ENCODE measurements at regions not wholly inside any gene's neighbourhood (a gene's known extent, or its start where the extent isn't known, plus 50 kb on each side); places are given as distances from the start of the nearest gene placed in this dataset.

DNA sequence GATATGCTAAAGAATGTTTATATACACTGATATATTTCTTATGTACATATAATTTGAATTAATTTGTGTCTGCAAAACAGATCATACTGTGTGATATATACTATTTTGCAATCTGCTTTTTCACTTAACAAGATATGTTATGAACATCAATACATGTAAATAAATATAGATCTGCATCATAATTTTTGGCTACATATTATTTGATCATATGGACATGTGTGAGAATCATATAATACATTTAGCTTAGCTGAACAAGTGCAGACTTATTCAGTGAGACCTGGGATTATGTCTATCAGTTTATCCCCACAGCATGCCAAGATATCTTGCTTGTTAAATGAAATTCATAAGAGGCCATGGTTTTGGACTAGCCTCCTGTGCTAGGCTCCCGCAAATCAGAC lies 474.3 kb downstream of the ARHGEF28 start (continued):
- TF ChIP-seq, protein P1, sequence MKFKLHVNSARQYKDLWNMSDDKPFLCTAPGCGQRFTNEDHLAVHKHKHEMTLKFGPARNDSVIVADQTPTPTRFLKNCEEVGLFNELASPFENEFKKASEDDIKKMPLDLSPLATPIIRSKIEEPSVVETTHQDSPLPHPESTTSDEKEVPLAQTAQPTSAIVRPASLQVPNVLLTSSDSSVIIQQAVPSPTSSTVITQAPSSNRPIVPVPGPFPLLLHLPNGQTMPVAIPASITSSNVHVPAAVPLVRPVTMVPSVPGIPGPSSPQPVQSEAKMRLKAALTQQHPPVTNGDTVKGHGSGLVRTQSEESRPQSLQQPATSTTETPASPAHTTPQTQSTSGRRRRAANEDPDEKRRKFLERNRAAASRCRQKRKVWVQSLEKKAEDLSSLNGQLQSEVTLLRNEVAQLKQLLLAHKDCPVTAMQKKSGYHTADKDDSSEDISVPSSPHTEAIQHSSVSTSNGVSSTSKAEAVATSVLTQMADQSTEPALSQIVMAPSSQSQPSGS (IDR thresholded peaks at IDR 0.05; ENCODE audit: low read length): no peak

DNA sequence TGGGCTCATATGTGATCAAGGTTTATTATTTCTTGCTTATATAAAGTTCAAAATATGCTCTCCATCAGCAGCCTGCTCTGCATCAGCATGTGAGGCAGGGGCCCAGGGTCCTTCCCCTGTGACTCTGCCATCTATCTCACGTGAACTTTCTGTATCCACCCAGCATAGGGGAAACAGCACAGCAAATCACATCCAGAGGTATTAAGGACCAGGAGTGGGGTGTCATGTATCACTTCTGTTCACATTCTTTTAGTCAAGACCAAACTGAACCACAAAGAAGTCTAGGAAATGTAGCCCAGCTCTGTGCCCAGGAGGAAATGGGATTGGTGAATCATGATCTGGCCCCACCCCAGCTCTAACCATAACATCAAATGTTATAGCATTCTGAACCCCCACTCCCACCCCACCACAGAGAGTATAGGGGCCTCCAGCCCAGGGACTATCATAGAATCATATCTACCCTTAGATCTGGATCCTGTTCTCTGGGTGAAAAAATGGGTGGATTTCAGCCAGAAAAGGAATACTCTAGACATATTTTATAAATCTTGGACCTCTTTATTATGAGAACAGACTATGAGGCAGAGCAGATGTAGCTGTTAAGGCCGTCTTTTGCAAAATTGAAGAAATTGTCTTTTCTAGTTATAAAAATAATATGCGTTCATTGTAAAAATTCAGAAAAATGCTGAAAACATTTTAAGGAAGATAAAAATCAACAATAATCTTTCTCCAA lies 473.7 kb downstream of the ARHGEF28 start:
- ChIA-PET POLR2A (no interaction called here), SMC1A (ENCODE audit: uncharacterized antibody, unreplicated experiment) (no interaction called here), RAD21 (ENCODE audit: unreplicated experiment) (no interaction called here), CTCF (no interaction called here)
- Histone ChIP-seq H3K4me2 (ENCODE audit: control insufficient read depth, insufficient read depth) (no peak overlapping the region), H3K27me3 (replicated peaks in 1 of 2; ENCODE audit: control insufficient read depth in 2 of 2, insufficient read depth in 2 of 2, low read length in 1 of 2) (no peaks in the 10 kb centered on the region; a peak in 1 of 4 replicates), H3K27ac (ENCODE audit: control insufficient read depth, insufficient read depth) (no peak overlapping the region), H4K20me1 (ENCODE audit: control insufficient read depth, insufficient read depth) (no peaks in the 10 kb centered on the region), H3K9ac (ENCODE audit: control insufficient read depth, insufficient read depth, low read length) (no peak overlapping the region), H3K79me2 (ENCODE audit: control insufficient read depth, insufficient read depth, low read length) (no peaks in the 10 kb centered on the region), H2AFZ (ENCODE audit: control insufficient read depth, low read depth, low read length) (no peak overlapping the region), H3K9me3 (replicated peaks; ENCODE audit: control insufficient read depth, insufficient read depth, low read length) (no peaks in the 10 kb centered on the region; the same call in 2 of the 3 replicates), H3K36me3 (ENCODE audit: control insufficient read depth in 2 of 2, insufficient read depth in 2 of 2, low read length in 1 of 2) (no peaks in the 10 kb centered on the region), H3K4me1 (ENCODE audit: control insufficient read depth, insufficient read depth, low read length) (no peaks in the 10 kb centered on the region), H3K4me3 (no peak overlapping the region)
- in situ Hi-C loops (cut with MboI) (no loop called here), intact Hi-C loops (cut with micrococcal nuclease; ENCODE audit: unreplicated experiment) (no loop called here)
- FAIRE-seq (no peak), ATAC-seq (no peak), DNase-seq (ENCODE audit: low read depth, low spot score) (no peak)
- TF ChIP-seq ZNF24 (IDR thresholded peaks at IDR 0.05) (no peak), RCOR1 (conservative IDR thresholded peaks at IDR 0.05; ENCODE audit: low read depth, low read length) (no peak), PAX8 (IDR thresholded peaks at IDR 0.05) (no peak), SREBF1 (IDR thresholded peaks at IDR 0.05; ENCODE audit: low read length) (no peak), NR2F1 (conservative IDR thresholded peaks at IDR 0.05) (no peak), POU2F2 (IDR thresholded peaks at IDR 0.05; ENCODE audit: borderline replicate concordance, low read depth, low read length) (no peak)
- TF ChIP-seq, protein P2, sequence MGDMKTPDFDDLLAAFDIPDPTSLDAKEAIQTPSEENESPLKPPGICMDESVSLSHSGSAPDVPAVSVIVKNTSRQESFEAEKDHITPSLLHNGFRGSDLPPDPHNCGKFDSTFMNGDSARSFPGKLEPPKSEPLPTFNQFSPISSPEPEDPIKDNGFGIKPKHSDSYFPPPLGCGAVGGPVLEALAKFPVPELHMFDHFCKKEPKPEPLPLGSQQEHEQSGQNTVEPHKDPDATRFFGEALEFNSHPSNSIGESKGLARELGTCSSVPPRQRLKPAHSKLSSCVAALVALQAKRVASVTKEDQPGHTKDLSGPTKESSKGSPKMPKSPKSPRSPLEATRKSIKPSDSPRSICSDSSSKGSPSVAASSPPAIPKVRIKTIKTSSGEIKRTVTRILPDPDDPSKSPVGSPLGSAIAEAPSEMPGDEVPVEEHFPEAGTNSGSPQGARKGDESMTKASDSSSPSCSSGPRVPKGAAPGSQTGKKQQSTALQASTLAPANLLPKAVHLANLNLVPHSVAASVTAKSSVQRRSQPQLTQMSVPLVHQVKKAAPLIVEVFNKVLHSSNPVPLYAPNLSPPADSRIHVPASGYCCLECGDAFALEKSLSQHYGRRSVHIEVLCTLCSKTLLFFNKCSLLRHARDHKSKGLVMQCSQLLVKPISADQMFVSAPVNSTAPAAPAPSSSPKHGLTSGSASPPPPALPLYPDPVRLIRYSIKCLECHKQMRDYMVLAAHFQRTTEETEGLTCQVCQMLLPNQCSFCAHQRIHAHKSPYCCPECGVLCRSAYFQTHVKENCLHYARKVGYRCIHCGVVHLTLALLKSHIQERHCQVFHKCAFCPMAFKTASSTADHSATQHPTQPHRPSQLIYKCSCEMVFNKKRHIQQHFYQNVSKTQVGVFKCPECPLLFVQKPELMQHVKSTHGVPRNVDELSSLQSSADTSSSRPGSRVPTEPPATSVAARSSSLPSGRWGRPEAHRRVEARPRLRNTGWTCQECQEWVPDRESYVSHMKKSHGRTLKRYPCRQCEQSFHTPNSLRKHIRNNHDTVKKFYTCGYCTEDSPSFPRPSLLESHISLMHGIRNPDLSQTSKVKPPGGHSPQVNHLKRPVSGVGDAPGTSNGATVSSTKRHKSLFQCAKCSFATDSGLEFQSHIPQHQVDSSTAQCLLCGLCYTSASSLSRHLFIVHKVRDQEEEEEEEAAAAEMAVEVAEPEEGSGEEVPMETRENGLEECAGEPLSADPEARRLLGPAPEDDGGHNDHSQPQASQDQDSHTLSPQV (IDR thresholded peaks at IDR 0.05): no peak
- WGBS (ENCODE audit: insufficient coverage, insufficient replicate concordance, low lambda C conversion rate, missing lambda C conversion rate): 48% methylated on average over 3 of the region's 3 CpGs
- BruUV-seq (replicated peaks): no TSS peak
